ENCODE measurements at regions not wholly inside any gene's neighbourhood (a gene's known extent, or its start where the extent isn't known, plus 50 kb on each side); places are given as distances from the start of the nearest gene placed in this dataset.
A peak's percentile ranks its signal among the peaks of the same experiment; 100 is the strongest.

DNA sequence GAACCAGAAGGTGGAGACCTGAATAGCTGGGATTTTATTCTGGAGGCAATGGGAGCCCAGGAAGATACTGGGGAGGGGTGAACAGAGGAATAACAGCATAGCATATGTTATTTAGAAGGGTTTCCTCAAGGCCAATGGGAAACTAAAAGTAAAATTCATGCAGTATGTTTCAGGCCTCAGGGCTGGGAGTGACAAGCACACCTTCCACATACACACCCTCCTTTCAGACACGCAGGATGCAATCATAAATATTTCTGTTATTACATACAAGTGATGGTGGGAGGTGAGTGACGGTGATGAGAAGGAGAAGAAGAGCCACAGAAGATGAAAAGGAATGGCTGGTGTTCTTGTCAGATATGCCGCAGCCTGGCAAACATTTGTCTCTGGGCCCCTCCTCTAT is 106.1 kb upstream of the FLRT2 start:
- WGBS: 100% methylated on average over 2 of the region's 3 CpGs

DNA sequence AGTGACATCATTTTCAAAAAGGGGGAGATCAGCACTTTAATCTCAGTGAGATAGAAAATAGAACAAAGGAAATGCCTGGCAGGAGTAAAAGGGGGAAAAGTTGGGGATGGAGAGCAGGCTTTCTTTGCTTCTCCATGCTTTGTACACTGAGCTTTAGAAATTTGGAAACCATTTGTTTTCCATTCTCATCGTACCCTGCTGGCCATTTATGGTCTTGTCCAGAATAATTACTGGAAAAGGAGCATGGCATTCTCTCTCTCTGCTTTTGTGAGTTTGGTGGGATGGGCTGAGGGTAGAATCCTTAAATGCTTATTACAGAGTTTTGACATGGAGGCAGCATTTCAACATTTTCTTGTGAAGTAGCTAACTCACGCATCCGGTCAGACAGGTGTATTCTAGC is 104.4 kb upstream of the FLRT2 start:
- no peak for DNase-seq
- Histone ChIP-seq H3K18ac (ENCODE audit: low read depth in 1 of 2, low read length in 2 of 2) (no peak overlapping the region), H3K4me2 (ENCODE audit: low read length, poor library complexity, severe bottlenecking) (no peak overlapping the region), H3K27ac (ENCODE audit: low read length, poor library complexity, severe bottlenecking) (no peak overlapping the region), H3K23ac (ENCODE audit: low read length in 2 of 2) (no peak overlapping the region), H3K4me3 (ENCODE audit: insufficient read depth in 1 of 2, low read depth in 1 of 2, low read length in 2 of 2) (no peak overlapping the region), H2BK120ac (ENCODE audit: low read depth, low read length) (no peak overlapping the region), H4K8ac (ENCODE audit: low read length) (no peak overlapping the region), H2AFZ (ENCODE audit: low read depth, low read length) (no peak overlapping the region), H2BK15ac (ENCODE audit: low read depth, poor library complexity, severe bottlenecking) (no peak overlapping the region), H3K9ac (ENCODE audit: low read length) (no peak overlapping the region), H2BK12ac (ENCODE audit: low read length in 2 of 2) (no peak overlapping the region), H3K4ac (ENCODE audit: low read depth in 1 of 2, low read length in 2 of 2) (no peak overlapping the region), H3K36me3 (ENCODE audit: control insufficient read depth in 1 of 2, insufficient read depth in 2 of 2, low read depth in 1 of 2, low read length in 2 of 2) (no peaks in the 10 kb centered on the region), H4K91ac (ENCODE audit: low read length) (no peak overlapping the region), H2AK5ac (ENCODE audit: low read length, severe bottlenecking) (no peak overlapping the region), H3K27me3 (ENCODE audit: control insufficient read depth in 1 of 2, insufficient read depth in 1 of 2, low read length in 2 of 2) (no peaks in the 10 kb centered on the region), H3K79me1 (replicated peaks; ENCODE audit: low read length, poor library complexity, severe bottlenecking) (no peaks in the 10 kb centered on the region), H3K9me3 (ENCODE audit: control insufficient read depth, low read length) (no peaks in the 10 kb centered on the region), H3K4me1 (ENCODE audit: control insufficient read depth, insufficient read depth, low read depth, low read length) (peaks cover 2% of the 10 kb centered on the region), H2BK5ac (ENCODE audit: low read depth, low read length, poor library complexity, severe bottlenecking) (no peak overlapping the region), H3K14ac (ENCODE audit: low read length in 2 of 2) (no peak overlapping the region)
- 98% methylated on average over 3 of the region's 3 CpGs for WGBS

More for the DNA sequence above, 106.1 kb upstream of the FLRT2 start:
- no peak overlapping the region for H3K18ac ChIP-seq (ENCODE audit: low read depth in 1 of 2, low read length in 2 of 2)
- peak overlapping the region; percentile 64 to 69 for H2BK12ac ChIP-seq (ENCODE audit: low read length in 2 of 2)
- H2BK120ac ChIP-seq (ENCODE audit: low read depth, low read length): no peak overlapping the region
- H3K9me3 ChIP-seq (ENCODE audit: control insufficient read depth, low read length): no peaks in the 10 kb centered on the region
- no peak overlapping the region for H4K91ac ChIP-seq (ENCODE audit: low read length)
- H3K4me2 ChIP-seq (ENCODE audit: low read length, poor library complexity, severe bottlenecking): no peak overlapping the region
- H3K23ac ChIP-seq (ENCODE audit: low read length in 2 of 2): no peak overlapping the region
- no peaks in the 10 kb centered on the region for H3K36me3 ChIP-seq (ENCODE audit: control insufficient read depth in 1 of 2, insufficient read depth in 2 of 2, low read depth in 1 of 2, low read length in 2 of 2)
- H2AFZ ChIP-seq (ENCODE audit: low read depth, low read length): no peak overlapping the region
- no peaks in the 10 kb centered on the region for H3K27me3 ChIP-seq (ENCODE audit: control insufficient read depth in 1 of 2, insufficient read depth in 1 of 2, low read length in 2 of 2)
- no peak overlapping the region for H2BK15ac ChIP-seq (ENCODE audit: low read depth, poor library complexity, severe bottlenecking)
- no peak overlapping the region for H3K14ac ChIP-seq (ENCODE audit: low read length in 2 of 2)
- no peak overlapping the region for H3K9ac ChIP-seq (ENCODE audit: low read length)
- H3K4ac ChIP-seq (ENCODE audit: low read depth in 1 of 2, low read length in 2 of 2): no peak overlapping the region
- no peak overlapping the region for H2BK5ac ChIP-seq (ENCODE audit: low read depth, low read length, poor library complexity, severe bottlenecking)
- H3K4me1 ChIP-seq (ENCODE audit: control insufficient read depth, insufficient read depth, low read depth, low read length): peaks cover 2% of the 10 kb centered on the region
- H3K4me3 ChIP-seq (ENCODE audit: insufficient read depth in 1 of 2, low read depth in 1 of 2, low read length in 2 of 2): no peak overlapping the region
- no peak overlapping the region for H4K8ac ChIP-seq (ENCODE audit: low read length)
- no peaks in the 10 kb centered on the region for H3K79me1 ChIP-seq (replicated peaks; ENCODE audit: low read length, poor library complexity, severe bottlenecking)
- H2AK5ac ChIP-seq (ENCODE audit: low read length, severe bottlenecking): no peak overlapping the region
- no peak overlapping the region for H3K27ac ChIP-seq (ENCODE audit: low read length, poor library complexity, severe bottlenecking)
- no peak for DNase-seq

GRCh38 chr14:85426068-85426935 is 103.6 kb upstream of the FLRT2 start:
- Histone ChIP-seq H4K91ac (ENCODE audit: low read length) (no peak overlapping the region), H2BK12ac (ENCODE audit: low read length in 2 of 2) (no peak overlapping the region), H3K18ac (ENCODE audit: low read depth in 1 of 2, low read length in 2 of 2) (no peak overlapping the region), H4K8ac (ENCODE audit: low read length) (no peak overlapping the region), H3K79me1 (replicated peaks; ENCODE audit: low read length, poor library complexity, severe bottlenecking) (no peaks in the 10 kb centered on the region), H3K23ac (ENCODE audit: low read length in 2 of 2) (no peak overlapping the region), H2AK5ac (ENCODE audit: low read length, severe bottlenecking) (no peak overlapping the region), H3K4me1 (ENCODE audit: control insufficient read depth, insufficient read depth, low read depth, low read length) (peaks cover 1% of the 10 kb centered on the region), H3K4me2 (ENCODE audit: low read length, poor library complexity, severe bottlenecking) (no peak overlapping the region), H3K27me3 (ENCODE audit: control insufficient read depth in 1 of 2, insufficient read depth in 1 of 2, low read length in 2 of 2) (no peaks in the 10 kb centered on the region), H3K4ac (ENCODE audit: low read depth in 1 of 2, low read length in 2 of 2) (no peak overlapping the region), H3K4me3 (ENCODE audit: insufficient read depth in 1 of 2, low read depth in 1 of 2, low read length in 2 of 2) (no peak overlapping the region), H3K27ac (ENCODE audit: low read length, poor library complexity, severe bottlenecking) (no peak overlapping the region), H3K36me3 (ENCODE audit: control insufficient read depth in 1 of 2, insufficient read depth in 2 of 2, low read depth in 1 of 2, low read length in 2 of 2) (no peaks in the 10 kb centered on the region), H2AFZ (ENCODE audit: low read depth, low read length) (no peak overlapping the region), H2BK15ac (ENCODE audit: low read depth, poor library complexity, severe bottlenecking) (no peak overlapping the region), H3K14ac (ENCODE audit: low read length in 2 of 2) (no peak overlapping the region), H2BK5ac (ENCODE audit: low read depth, low read length, poor library complexity, severe bottlenecking) (no peak overlapping the region), H3K9me3 (ENCODE audit: control insufficient read depth, low read length) (no peaks in the 10 kb centered on the region), H2BK120ac (ENCODE audit: low read depth, low read length) (no peak overlapping the region), H3K9ac (ENCODE audit: low read length) (no peak overlapping the region)
- DNase-seq: no peak
- 82% methylated on average over 4 of the region's 4 CpGs for WGBS

GRCh38 chr14:85428926-85429325 is 101.0 kb upstream of the FLRT2 start:
- no peak overlapping the region for H3K23ac ChIP-seq (ENCODE audit: low read length in 2 of 2)
- no peak overlapping the region for H3K18ac ChIP-seq (ENCODE audit: low read depth in 1 of 2, low read length in 2 of 2)
- no peak overlapping the region for H3K4me2 ChIP-seq (ENCODE audit: low read length, poor library complexity, severe bottlenecking)
- no peak for DNase-seq
- H2AK5ac ChIP-seq (ENCODE audit: low read length, severe bottlenecking): no peak overlapping the region
- H4K91ac ChIP-seq (ENCODE audit: low read length): no peak overlapping the region
- H3K4me3 ChIP-seq (ENCODE audit: insufficient read depth in 1 of 2, low read depth in 1 of 2, low read length in 2 of 2): no peak overlapping the region
- H2BK120ac ChIP-seq (ENCODE audit: low read depth, low read length): no peak overlapping the region
- H2BK12ac ChIP-seq (ENCODE audit: low read length in 2 of 2): no peak overlapping the region
- H3K79me1 ChIP-seq (replicated peaks; ENCODE audit: low read length, poor library complexity, severe bottlenecking): no peaks in the 10 kb centered on the region
- 100% methylated on average over 1 of the region's 2 CpGs for WGBS
- no peaks in the 10 kb centered on the region for H3K4me1 ChIP-seq (ENCODE audit: control insufficient read depth, insufficient read depth, low read depth, low read length)
- no peak overlapping the region for H3K9ac ChIP-seq (ENCODE audit: low read length)
- H2BK15ac ChIP-seq (ENCODE audit: low read depth, poor library complexity, severe bottlenecking): no peak overlapping the region
- no peak overlapping the region for H2AFZ ChIP-seq (ENCODE audit: low read depth, low read length)
- H3K36me3 ChIP-seq (ENCODE audit: control insufficient read depth in 1 of 2, insufficient read depth in 2 of 2, low read depth in 1 of 2, low read length in 2 of 2): no peaks in the 10 kb centered on the region
- H4K8ac ChIP-seq (ENCODE audit: low read length): no peak overlapping the region
- H3K14ac ChIP-seq (ENCODE audit: low read length in 2 of 2): no peak overlapping the region
- H3K27ac ChIP-seq (ENCODE audit: low read length, poor library complexity, severe bottlenecking): no peak overlapping the region
- H3K27me3 ChIP-seq (ENCODE audit: control insufficient read depth in 1 of 2, insufficient read depth in 1 of 2, low read length in 2 of 2): no peaks in the 10 kb centered on the region
- no peaks in the 10 kb centered on the region for H3K9me3 ChIP-seq (ENCODE audit: control insufficient read depth, low read length)
- H3K4ac ChIP-seq (ENCODE audit: low read depth in 1 of 2, low read length in 2 of 2): no peak overlapping the region
- H2BK5ac ChIP-seq (ENCODE audit: low read depth, low read length, poor library complexity, severe bottlenecking): no peak overlapping the region
